Heart right ventricle (tissue), 16 donors: ENCODE measurements at regions not wholly inside any gene's neighbourhood (a gene's known extent, or its start where the extent isn't known, plus 50 kb on each side); places are given as distances from the start of the nearest gene placed in this dataset.
A peak's percentile ranks its signal among the peaks of the same experiment; 100 is the strongest.

Experiments
- ATAC-seq, 8 donors: fragments of 200-7000 bp; cut with Tn5 transposase; one replicate each; pipeline ENCODE4 v1.9.1; 2020; ENCODE audit warnings: mild to moderate bottlenecking in 8 of 8, moderate library complexity in 8 of 8, moderate number of reproducible peaks in 1 of 8
- DNase-seq, 2 donors: peaks; one replicate each; pipeline ENCODE4 v3.0.0-alpha.2; 2020
- H3K27ac ChIP-seq, 10 donors: fragments of 200-600 bp; sonication (generic) in 2 of 10; one replicate each; pipeline versions ENCODE4 v1.5.0 to v1.8.0; 2020 to 2022; ENCODE audit warnings: mild to moderate bottlenecking in 3 of 10
- H3K27me3 ChIP-seq, 7 donors: fragments of 200-600 bp; one replicate each; pipeline ENCODE4 v1.8.0; 2021 to 2022; ENCODE audit warnings: mild to moderate bottlenecking in 2 of 7
- H3K36me3 ChIP-seq, 9 donors: fragments of 200-600 bp; sonication (generic) in 1 of 9; one replicate each; pipeline versions ENCODE4 v1.5.0 to v1.8.0; 2020 to 2022; ENCODE audit warnings: mild to moderate bottlenecking in 2 of 9
- H3K4me1 ChIP-seq, 9 donors: fragments of 200-600 bp; sonication (generic) in 1 of 9; one replicate each; pipeline versions ENCODE4 v1.5.0 to v1.8.0; 2020 to 2022; ENCODE audit warnings: mild to moderate bottlenecking in 4 of 9
- H3K4me3 ChIP-seq, 10 donors: fragments of 200-600 bp; sonication (generic) in 2 of 10; one replicate each; pipeline versions ENCODE4 v1.5.0 to v1.8.0; 2020 to 2022; ENCODE audit warnings: mild to moderate bottlenecking in 7 of 10, moderate library complexity in 2 of 10
- H3K9me3 ChIP-seq, 11 donors: fragments of 200-600 bp in 10 of 11; sonication (generic) in 2 of 11; one replicate each; pipeline versions ENCODE4 v1.5.0 to v1.8.0; 2013 to 2022; ENCODE audit warnings: mild to moderate bottlenecking in 2 of 11, control low read depth in 1 of 11, moderate library complexity in 1 of 11
- CTCF ChIP-seq, 9 donors: fragments of 200-600 bp; sonication (generic) in 2 of 9; IDR thresholded peaks; one replicate each; pipeline versions ENCODE4 v1.5.0 to v1.8.0; 2021 to 2022; ENCODE audit warnings: antibody characterized with exemption in 9 of 9, mild to moderate bottlenecking in 5 of 9, moderate library complexity in 1 of 9
- WGBS, 2 donors: extraction: QIAGEN DNeasy Blood & Tissue Kit; methylation state at CpG; one replicate each; pipeline ENCODE4 v1.1.7; 2013; ENCODE audit warnings: inconsistent platforms in 1 of 2; 5-methylcytosine and 5-hydroxymethylcytosine counted together
- intact Hi-C, 10 donors: fragments of 100-400 bp; cut with DNase I; formaldehyde crosslinking; loops; one replicate each; pipeline versions ENCODE4 v1.11.1 to v1.14.2; 2022
- donor health status: Arrhythmogenic right ventricular cardiomyopathy.
- donor health status: ischemic (EF 13 %, LVEDD 7.1; RV severe dilation, severe dysfunction).
- donor health status: healthy with polysubstance abuse.
- donor health status: DM: no; HTN: yes; CAD: no.
- donor health status: DM: no; HTN: no; CAD: no.
- donor health status: ischemic (EF 25% LVEDD 6.9; RV normal size, moderate dysfunction).
- donor health status: ischemic (EF 25% LVEDD 5.7; RV mildly dilated, moderate dysfunction).
- donor health status: healthy.
- donor health status: DM: yes; HTN: yes; CAD: no.
- donor health status: Ischemic cardiomyopathy.
- donor health status: ischemic (EF 35%, LVEDD 5.7; RV mildly dilated, moderate dysfunction).
- donor health status: nonischemic (EF 11% LVEDD 7.7; RV severe dilation, severe dysfunction).
- donor health status: DM: yes; HTN: yes; CAD: no.
- donor health status: PGD.
- donor health status: ischemic (EF 29% LVEDD 5.4; RV normal size, mild dysfunction).
- donor health status: nonischemic (EF 23%, LVEDD 6.1; RV moderate dilation, normal function).

- no peak overlapping the region for H3K4me3 ChIP-seq
- no peaks in the 10 kb centered on the region for H3K4me1 ChIP-seq
- DNase-seq (no peak), ATAC-seq (peak in 5 of 8 donors; percentile 38 to 97 (median 83))
- no peak overlapping the region for H3K27ac ChIP-seq
- H3K36me3 ChIP-seq, result no peaks in the 10 kb centered on the region
- no peaks in the 10 kb centered on the region for H3K9me3 ChIP-seq
- intact Hi-C loops, result no loop called here
- no peak for TF ChIP-seq CTCF (IDR thresholded peaks at IDR 0.05)
- 61 to 68% methylated on average over 2 of the region's 2 CpGs for WGBS, 2 donors
- H3K27me3 ChIP-seq, result no peaks in the 10 kb centered on the region
Measured at GRCh38 chr20:7199861-7200260, 432.4 kb downstream of the BMP2 start.

- no peak for TF ChIP-seq CTCF (IDR thresholded peaks at IDR 0.05)
- Histone ChIP-seq H3K27ac (no peak overlapping the region), H3K4me1 (peaks cover 0 to 20% (median 0%) of the 10 kb centered on the region in 9 donors), H3K9me3 (peaks cover 0 to 6% (median 0%) of the 10 kb centered on the region in 11 donors), H3K27me3 (no peaks in the 10 kb centered on the region), H3K4me3 (no peak overlapping the region), H3K36me3 (no peaks in the 10 kb centered on the region)
- intact Hi-C loops, result no loop called here
- ATAC-seq (no peak), DNase-seq (no peak)
- 67 to 69% methylated on average over 6 of the region's 6 CpGs for WGBS, 2 donors
Measured at GRCh38 chr20:7207186-7207798, 439.8 kb downstream of the BMP2 start.

DNA sequence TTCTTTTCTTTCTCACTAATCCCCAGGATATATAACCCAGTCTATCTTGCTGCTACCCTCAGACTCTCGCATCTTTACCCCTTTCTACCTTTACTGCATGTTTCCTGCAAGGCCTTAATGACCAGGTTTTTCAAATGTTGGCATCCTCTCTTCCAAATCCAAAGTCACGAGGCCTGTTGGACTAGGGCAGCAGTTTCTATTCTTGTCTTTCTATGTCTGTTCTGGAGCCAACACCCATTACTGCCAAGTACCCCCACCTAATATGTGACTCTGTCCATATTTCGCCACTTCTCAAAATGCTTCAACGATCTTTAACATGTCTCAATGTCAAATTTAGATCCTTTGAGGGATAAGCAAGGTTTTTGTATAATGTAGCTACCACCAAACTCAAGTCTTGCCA is 443.4 kb downstream of the BMP2 start:
- no peak for TF ChIP-seq CTCF (IDR thresholded peaks at IDR 0.05)
- intact Hi-C loops, result no loop called here
- Histone ChIP-seq H3K4me1 (peaks cover 0 to 20% (median 0%) of the 10 kb centered on the region in 9 donors), H3K9me3 (peaks cover 0 to 6% (median 0%) of the 10 kb centered on the region in 11 donors), H3K27ac (no peak overlapping the region), H3K36me3 (no peaks in the 10 kb centered on the region), H3K27me3 (no peaks in the 10 kb centered on the region), H3K4me3 (no peak overlapping the region)
- ATAC-seq (peak in 3 of 8 donors; percentile 45 to 83 (median 76)), DNase-seq (no peak)
- 55 to 57% methylated on average over 4 of the region's 4 CpGs for WGBS, 2 donors

DNA sequence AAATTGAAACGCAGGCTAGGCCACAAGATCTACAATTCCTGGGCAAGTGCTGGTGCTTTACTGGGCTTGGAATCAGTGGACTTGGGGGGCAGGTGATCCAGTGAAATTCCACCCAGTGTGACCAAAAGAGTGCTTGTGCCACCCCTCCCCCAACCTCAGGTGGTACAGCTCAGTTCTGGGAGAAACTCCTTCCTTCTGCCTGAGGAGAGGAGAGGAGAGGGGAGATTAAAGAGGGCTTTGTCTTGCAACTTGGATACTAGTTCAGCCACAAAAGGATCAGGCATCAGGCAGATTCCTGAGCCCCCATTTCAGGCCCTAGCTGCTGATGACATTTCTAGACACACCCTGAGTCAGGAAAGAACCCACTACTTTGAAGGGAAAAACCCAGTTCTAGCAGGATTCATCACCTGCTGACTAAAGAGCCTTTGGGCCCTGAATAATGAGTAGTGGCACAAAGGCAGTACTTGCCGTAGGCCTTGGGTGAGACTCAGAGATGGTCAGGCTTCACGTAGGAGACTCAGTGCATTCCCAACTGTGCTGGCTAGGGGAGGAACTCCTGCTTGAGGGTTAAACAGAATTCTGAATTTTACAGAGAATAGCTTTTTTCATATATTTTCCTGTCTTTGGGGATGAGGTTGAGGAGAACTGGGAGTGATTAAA is 446.7 kb downstream of the BMP2 start:
- H3K27me3 ChIP-seq, result no peaks in the 10 kb centered on the region
- no peak for DNase-seq
- H3K4me1 ChIP-seq, result peaks cover 0 to 19% (median 0%) of the 10 kb centered on the region in 9 donors
- H3K27ac ChIP-seq, result no peak overlapping the region
- H3K4me3 ChIP-seq, result no peak overlapping the region
- WGBS, 2 donors, result 81 to 82% methylated on average over 3 of the region's 3 CpGs
- intact Hi-C loops, result no loop called here
- TF ChIP-seq CTCF (IDR thresholded peaks at IDR 0.05), result no peak
- ATAC-seq, result no peak
- H3K36me3 ChIP-seq, result no peaks in the 10 kb centered on the region
- no peaks in the 10 kb centered on the region for H3K9me3 ChIP-seq
